ENCODE measurements at regions not wholly inside any gene's neighbourhood (a gene's known extent, or its start where the extent isn't known, plus 50 kb on each side); places are given as distances from the start of the nearest gene placed in this dataset.

- TF ChIP-seq ZNF138 (CRISPR knock-in tag; conservative IDR thresholded peaks at IDR 0.05) (no peak), CTCF (IDR thresholded peaks at IDR 0.05) (no peak), TCF7 (CRISPR knock-in tag; IDR thresholded peaks at IDR 0.05; ENCODE audit: low read depth) (no peak), ZNF423 (CRISPR knock-in tag; IDR thresholded peaks at IDR 0.05) (no peak), SP1 (CRISPR knock-in tag; conservative IDR thresholded peaks at IDR 0.05) (no peak), IRF2 (CRISPR knock-in tag; IDR thresholded peaks at IDR 0.05; ENCODE audit: borderline replicate concordance, low read depth) (no peak), ZNF121 (CRISPR knock-in tag; IDR thresholded peaks at IDR 0.05) (no peak), JUN (CRISPR knock-in tag; IDR thresholded peaks at IDR 0.05) (no peak)
Measured at GRCh38 chr16:86958423-86958822, 358.8 kb downstream of the C16orf95 start.
